HepG2 (cell line): ENCODE measurements at regions not wholly inside any gene's neighbourhood (a gene's known extent, or its start where the extent isn't known, plus 50 kb on each side); places are given as distances from the start of the nearest gene placed in this dataset.

ENCODE experiments used
- PHF20 ChIP-seq: sonication (generic); formaldehyde crosslinking; IDR thresholded peaks from 2 replicates; pipeline ENCODE4 v1.5.0; 2020; ENCODE audit warnings: mild to moderate bottlenecking, missing genetic modification reagents
- POLR2AphosphoS5 ChIP-seq: IDR thresholded peaks from 2 replicates; pipeline ENCODE4 v1.6.1; 2012; ENCODE audit warnings: low read depth, low read length
- TF ChIP-seq, protein P1 (sequence below): sonication (generic); formaldehyde crosslinking; IDR thresholded peaks from 2 replicates; pipeline ENCODE4 v1.4.0; 2020; ENCODE audit warnings: missing genetic modification reagents
- TF ChIP-seq, protein P2 (sequence below): sonication (generic); formaldehyde crosslinking; IDR thresholded peaks from 2 replicates; pipeline ENCODE4 v1.4.0; 2020; ENCODE audit warnings: missing genetic modification reagents
- TF ChIP-seq, protein P3 (sequence below): sonication (generic); formaldehyde crosslinking; IDR thresholded peaks from 2 replicates; pipeline ENCODE4 v1.5.0; 2020; ENCODE audit warnings: mild to moderate bottlenecking, missing genetic modification reagents, moderate library complexity
- TF ChIP-seq, protein P4 (sequence below): sonication (generic); formaldehyde crosslinking; IDR thresholded peaks from 2 replicates; pipeline ENCODE4 v1.4.0; 2020; ENCODE audit warnings: missing genetic modification reagents

DNA sequence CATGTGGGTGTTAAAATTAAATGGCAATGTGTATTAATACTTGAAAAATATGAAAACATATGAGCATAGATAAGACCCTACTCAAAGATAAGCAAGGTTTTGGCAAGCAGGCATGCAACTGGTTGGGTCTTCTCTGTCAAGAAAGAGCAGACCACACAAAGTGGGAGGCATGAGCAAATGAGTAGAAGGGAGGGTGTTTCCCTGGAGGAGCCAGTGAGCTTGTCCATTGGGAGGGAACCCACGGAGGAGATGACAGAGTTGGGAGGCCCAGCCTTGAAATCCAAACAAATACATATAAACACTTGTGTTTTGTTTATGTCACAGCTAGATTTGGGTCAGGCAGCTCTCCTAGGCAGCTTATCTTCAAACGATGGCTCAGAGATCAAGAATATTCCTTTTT lies 134.5 kb upstream of the CXCL12 start:
- TF ChIP-seq, protein P1, sequence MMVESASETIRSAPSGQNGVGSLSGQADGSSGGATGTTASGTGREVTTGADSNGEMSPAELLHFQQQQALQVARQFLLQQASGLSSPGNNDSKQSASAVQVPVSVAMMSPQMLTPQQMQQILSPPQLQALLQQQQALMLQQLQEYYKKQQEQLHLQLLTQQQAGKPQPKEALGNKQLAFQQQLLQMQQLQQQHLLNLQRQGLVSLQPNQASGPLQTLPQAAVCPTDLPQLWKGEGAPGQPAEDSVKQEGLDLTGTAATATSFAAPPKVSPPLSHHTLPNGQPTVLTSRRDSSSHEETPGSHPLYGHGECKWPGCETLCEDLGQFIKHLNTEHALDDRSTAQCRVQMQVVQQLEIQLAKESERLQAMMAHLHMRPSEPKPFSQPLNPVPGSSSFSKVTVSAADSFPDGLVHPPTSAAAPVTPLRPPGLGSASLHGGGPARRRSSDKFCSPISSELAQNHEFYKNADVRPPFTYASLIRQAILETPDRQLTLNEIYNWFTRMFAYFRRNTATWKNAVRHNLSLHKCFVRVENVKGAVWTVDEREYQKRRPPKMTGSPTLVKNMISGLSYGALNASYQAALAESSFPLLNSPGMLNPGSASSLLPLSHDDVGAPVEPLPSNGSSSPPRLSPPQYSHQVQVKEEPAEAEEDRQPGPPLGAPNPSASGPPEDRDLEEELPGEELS (CRISPR knock-in tag) = no peak
- TF ChIP-seq, protein P2, sequence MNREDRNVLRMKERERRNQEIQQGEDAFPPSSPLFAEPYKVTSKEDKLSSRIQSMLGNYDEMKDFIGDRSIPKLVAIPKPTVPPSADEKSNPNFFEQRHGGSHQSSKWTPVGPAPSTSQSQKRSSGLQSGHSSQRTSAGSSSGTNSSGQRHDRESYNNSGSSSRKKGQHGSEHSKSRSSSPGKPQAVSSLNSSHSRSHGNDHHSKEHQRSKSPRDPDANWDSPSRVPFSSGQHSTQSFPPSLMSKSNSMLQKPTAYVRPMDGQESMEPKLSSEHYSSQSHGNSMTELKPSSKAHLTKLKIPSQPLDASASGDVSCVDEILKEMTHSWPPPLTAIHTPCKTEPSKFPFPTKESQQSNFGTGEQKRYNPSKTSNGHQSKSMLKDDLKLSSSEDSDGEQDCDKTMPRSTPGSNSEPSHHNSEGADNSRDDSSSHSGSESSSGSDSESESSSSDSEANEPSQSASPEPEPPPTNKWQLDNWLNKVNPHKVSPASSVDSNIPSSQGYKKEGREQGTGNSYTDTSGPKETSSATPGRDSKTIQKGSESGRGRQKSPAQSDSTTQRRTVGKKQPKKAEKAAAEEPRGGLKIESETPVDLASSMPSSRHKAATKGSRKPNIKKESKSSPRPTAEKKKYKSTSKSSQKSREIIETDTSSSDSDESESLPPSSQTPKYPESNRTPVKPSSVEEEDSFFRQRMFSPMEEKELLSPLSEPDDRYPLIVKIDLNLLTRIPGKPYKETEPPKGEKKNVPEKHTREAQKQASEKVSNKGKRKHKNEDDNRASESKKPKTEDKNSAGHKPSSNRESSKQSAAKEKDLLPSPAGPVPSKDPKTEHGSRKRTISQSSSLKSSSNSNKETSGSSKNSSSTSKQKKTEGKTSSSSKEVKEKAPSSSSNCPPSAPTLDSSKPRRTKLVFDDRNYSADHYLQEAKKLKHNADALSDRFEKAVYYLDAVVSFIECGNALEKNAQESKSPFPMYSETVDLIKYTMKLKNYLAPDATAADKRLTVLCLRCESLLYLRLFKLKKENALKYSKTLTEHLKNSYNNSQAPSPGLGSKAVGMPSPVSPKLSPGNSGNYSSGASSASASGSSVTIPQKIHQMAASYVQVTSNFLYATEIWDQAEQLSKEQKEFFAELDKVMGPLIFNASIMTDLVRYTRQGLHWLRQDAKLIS = no peak
- TF ChIP-seq, protein P3, sequence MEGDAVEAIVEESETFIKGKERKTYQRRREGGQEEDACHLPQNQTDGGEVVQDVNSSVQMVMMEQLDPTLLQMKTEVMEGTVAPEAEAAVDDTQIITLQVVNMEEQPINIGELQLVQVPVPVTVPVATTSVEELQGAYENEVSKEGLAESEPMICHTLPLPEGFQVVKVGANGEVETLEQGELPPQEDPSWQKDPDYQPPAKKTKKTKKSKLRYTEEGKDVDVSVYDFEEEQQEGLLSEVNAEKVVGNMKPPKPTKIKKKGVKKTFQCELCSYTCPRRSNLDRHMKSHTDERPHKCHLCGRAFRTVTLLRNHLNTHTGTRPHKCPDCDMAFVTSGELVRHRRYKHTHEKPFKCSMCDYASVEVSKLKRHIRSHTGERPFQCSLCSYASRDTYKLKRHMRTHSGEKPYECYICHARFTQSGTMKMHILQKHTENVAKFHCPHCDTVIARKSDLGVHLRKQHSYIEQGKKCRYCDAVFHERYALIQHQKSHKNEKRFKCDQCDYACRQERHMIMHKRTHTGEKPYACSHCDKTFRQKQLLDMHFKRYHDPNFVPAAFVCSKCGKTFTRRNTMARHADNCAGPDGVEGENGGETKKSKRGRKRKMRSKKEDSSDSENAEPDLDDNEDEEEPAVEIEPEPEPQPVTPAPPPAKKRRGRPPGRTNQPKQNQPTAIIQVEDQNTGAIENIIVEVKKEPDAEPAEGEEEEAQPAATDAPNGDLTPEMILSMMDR (CRISPR knock-in tag) = no peak
- TF ChIP-seq, protein P4, sequence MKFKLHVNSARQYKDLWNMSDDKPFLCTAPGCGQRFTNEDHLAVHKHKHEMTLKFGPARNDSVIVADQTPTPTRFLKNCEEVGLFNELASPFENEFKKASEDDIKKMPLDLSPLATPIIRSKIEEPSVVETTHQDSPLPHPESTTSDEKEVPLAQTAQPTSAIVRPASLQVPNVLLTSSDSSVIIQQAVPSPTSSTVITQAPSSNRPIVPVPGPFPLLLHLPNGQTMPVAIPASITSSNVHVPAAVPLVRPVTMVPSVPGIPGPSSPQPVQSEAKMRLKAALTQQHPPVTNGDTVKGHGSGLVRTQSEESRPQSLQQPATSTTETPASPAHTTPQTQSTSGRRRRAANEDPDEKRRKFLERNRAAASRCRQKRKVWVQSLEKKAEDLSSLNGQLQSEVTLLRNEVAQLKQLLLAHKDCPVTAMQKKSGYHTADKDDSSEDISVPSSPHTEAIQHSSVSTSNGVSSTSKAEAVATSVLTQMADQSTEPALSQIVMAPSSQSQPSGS (CRISPR knock-in tag) = no peak
- TF ChIP-seq PHF20 (CRISPR knock-in tag) = no peak
- TF ChIP-seq POLR2AphosphoS5 = no peak
